ENCODE measurements at regions not wholly inside any gene's neighbourhood (a gene's known extent, or its start where the extent isn't known, plus 50 kb on each side); places are given as distances from the start of the nearest gene placed in this dataset.

GRCh38 chr4:14110407-14110806, 482.9 kb upstream of the BOD1L1 start:
- intact Hi-C loops (cut with DNase I): no loop called here
- Histone ChIP-seq H3K9me3 (no peaks in the 10 kb centered on the region), H3K27me3 (no peaks in the 10 kb centered on the region), H3K36me3 (no peaks in the 10 kb centered on the region), H3K4me1 (no peaks in the 10 kb centered on the region), H3K27ac (no peak overlapping the region), H3K4me3 (no peak overlapping the region)
- no peak for DNase-seq (ENCODE audit: extremely low spot score in 2 of 2)
- TF ChIP-seq, protein P1, sequence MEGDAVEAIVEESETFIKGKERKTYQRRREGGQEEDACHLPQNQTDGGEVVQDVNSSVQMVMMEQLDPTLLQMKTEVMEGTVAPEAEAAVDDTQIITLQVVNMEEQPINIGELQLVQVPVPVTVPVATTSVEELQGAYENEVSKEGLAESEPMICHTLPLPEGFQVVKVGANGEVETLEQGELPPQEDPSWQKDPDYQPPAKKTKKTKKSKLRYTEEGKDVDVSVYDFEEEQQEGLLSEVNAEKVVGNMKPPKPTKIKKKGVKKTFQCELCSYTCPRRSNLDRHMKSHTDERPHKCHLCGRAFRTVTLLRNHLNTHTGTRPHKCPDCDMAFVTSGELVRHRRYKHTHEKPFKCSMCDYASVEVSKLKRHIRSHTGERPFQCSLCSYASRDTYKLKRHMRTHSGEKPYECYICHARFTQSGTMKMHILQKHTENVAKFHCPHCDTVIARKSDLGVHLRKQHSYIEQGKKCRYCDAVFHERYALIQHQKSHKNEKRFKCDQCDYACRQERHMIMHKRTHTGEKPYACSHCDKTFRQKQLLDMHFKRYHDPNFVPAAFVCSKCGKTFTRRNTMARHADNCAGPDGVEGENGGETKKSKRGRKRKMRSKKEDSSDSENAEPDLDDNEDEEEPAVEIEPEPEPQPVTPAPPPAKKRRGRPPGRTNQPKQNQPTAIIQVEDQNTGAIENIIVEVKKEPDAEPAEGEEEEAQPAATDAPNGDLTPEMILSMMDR (IDR thresholded peaks at IDR 0.05): no peak
- TF ChIP-seq POLR2AphosphoS5 (IDR thresholded peaks at IDR 0.05; ENCODE audit: insufficient read depth in 1 of 2, low read depth in 1 of 2) (no peak), POLR2A (IDR thresholded peaks at IDR 0.05) (no peak)

DNA sequence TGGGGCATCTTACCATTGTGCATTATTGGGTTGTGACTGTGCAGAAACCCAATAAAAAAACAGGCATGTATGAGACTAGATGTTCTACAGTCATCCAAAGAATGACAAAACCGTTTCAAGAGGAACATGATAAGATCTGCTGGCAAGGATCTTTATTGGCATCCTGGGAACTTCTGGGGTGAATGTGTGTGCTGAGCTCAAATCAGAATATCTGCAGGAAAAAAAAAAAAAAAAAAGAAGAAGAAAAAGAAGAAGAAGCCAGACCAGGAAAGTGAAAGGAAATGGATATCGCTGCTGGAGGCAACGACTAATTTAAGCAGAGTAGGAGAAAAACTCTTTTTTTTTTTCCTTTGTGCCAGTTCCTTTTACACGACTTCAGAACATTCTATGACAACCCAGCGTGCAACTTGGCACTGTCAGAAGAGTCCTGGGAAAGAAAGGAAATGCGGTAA, 484.2 kb upstream of the BOD1L1 start:
- no peaks in the 10 kb centered on the region for H3K9me3 ChIP-seq
- no peaks in the 10 kb centered on the region for H3K36me3 ChIP-seq
- H3K27me3 ChIP-seq: no peaks in the 10 kb centered on the region
- no peak for DNase-seq (ENCODE audit: extremely low spot score in 2 of 2)
- intact Hi-C loops (cut with DNase I): no loop called here
- TF ChIP-seq, protein P1 (IDR thresholded peaks at IDR 0.05): no peak
- no peak for TF ChIP-seq POLR2AphosphoS5 (IDR thresholded peaks at IDR 0.05; ENCODE audit: insufficient read depth in 1 of 2, low read depth in 1 of 2)
- no peak for TF ChIP-seq POLR2A (IDR thresholded peaks at IDR 0.05)
- no peak overlapping the region for H3K4me3 ChIP-seq
- no peaks in the 10 kb centered on the region for H3K4me1 ChIP-seq
- H3K27ac ChIP-seq: no peak overlapping the region

GRCh38 chr4:14115106-14115505, 487.6 kb upstream of the BOD1L1 start:
- intact Hi-C loops (cut with DNase I): no loop called here
- TF ChIP-seq, protein P1 (IDR thresholded peaks at IDR 0.05): no peak
- no peak for TF ChIP-seq POLR2A (IDR thresholded peaks at IDR 0.05)
- TF ChIP-seq POLR2AphosphoS5 (IDR thresholded peaks at IDR 0.05; ENCODE audit: insufficient read depth in 1 of 2, low read depth in 1 of 2): no peak

DNA sequence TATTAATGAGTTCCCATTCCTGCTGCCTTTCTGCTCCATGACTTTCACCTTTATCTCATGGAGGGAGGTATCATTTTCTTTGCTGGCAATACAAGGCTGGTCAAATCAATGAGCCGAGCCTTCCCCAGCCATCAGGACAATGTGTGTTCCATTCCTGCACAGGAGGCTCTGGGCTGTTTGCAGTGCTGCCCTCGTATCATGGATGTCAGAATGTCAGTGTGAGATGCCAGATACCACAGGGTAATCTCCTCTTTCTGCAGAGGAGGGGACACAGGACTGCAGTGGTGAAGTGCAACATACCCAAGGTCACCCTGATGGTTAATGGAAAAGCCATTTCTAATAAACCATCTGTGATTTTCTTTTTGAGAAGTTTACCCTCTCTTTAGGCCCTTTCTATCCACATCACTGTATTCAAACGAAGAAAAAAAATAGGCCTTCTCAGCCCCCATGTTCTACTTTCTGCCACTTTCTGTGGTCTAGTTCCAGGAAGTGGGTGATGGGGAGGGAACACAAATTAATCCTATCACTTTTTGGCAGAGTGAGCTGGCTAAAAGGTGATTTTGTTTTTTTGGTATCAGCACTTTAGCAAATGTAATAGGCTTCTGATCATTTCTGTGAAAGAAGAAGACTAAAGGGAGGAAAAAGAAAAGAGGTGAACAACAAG, 490.2 kb upstream of the BOD1L1 start:
- no peaks in the 10 kb centered on the region for H3K4me1 ChIP-seq

More at GRCh38 chr4:14115106-14115505, 487.6 kb upstream of the BOD1L1 start:
- Histone ChIP-seq H3K4me3 (no peak overlapping the region), H3K4me1 (no peaks in the 10 kb centered on the region), H3K36me3 (no peaks in the 10 kb centered on the region), H3K27ac (no peak overlapping the region), H3K9me3 (no peaks in the 10 kb centered on the region), H3K27me3 (no peaks in the 10 kb centered on the region)
- DNase-seq (ENCODE audit: extremely low spot score in 2 of 2): no peak

GRCh38 chr4:14124816-14125215, 497.3 kb upstream of the BOD1L1 start:
- H3K36me3 ChIP-seq: no peaks in the 10 kb centered on the region
- H3K4me1 ChIP-seq: no peaks in the 10 kb centered on the region
- intact Hi-C loops (cut with DNase I): no loop called here
- no peaks in the 10 kb centered on the region for H3K9me3 ChIP-seq
- no peaks in the 10 kb centered on the region for H3K27me3 ChIP-seq
- TF ChIP-seq, protein P1 (IDR thresholded peaks at IDR 0.05): no peak
- TF ChIP-seq POLR2A (IDR thresholded peaks at IDR 0.05) (no peak), POLR2AphosphoS5 (IDR thresholded peaks at IDR 0.05; ENCODE audit: insufficient read depth in 1 of 2, low read depth in 1 of 2) (no peak)
- no peak overlapping the region for H3K27ac ChIP-seq
- no peak for DNase-seq (ENCODE audit: extremely low spot score in 2 of 2)
- no peak overlapping the region for H3K4me3 ChIP-seq

More for the DNA sequence above, 490.2 kb upstream of the BOD1L1 start:
- DNase-seq (ENCODE audit: extremely low spot score in 2 of 2): no peak
- TF ChIP-seq, protein P1 (IDR thresholded peaks at IDR 0.05): no peak
- TF ChIP-seq POLR2AphosphoS5 (IDR thresholded peaks at IDR 0.05; ENCODE audit: insufficient read depth in 1 of 2, low read depth in 1 of 2): no peak
- no peak for TF ChIP-seq POLR2A (IDR thresholded peaks at IDR 0.05)
- H3K4me3 ChIP-seq: no peak overlapping the region
- no peaks in the 10 kb centered on the region for H3K9me3 ChIP-seq
- no peak overlapping the region for H3K27ac ChIP-seq
- no peaks in the 10 kb centered on the region for H3K27me3 ChIP-seq
- intact Hi-C loops (cut with DNase I): no loop called here
- no peaks in the 10 kb centered on the region for H3K36me3 ChIP-seq

Measured in vagina (tissue), 2 donors.